ENCODE measurements at regions not wholly inside any gene's neighbourhood (a gene's known extent, or its start where the extent isn't known, plus 50 kb on each side); places are given as distances from the start of the nearest gene placed in this dataset.

DNA sequence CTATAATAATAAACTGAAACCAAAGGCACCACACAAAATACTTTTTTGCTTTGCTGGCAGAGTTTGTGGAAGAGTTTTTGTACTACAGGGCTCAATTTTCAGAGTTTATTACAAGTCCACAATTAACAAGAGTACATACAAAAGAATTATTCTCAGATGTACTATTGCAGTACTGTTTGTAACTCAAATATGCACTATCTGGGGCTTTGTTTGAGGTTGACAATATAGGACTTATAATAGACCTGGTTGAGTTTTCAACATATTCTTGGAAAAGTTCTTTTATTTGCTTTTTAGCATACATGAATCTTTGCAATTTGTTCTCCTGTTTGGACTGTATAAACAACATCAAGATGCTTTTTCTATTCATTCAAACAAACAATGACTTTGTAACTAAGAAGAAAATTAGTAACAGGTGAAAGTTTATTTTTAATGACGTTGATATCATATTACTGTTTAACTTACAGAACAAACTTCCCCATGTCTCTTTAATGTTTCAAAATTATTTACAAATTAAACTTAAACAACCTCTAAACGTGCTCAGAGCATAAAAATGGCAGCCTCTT, 407.4 kb upstream of the PRICKLE1 start:
- no peak for TF ChIP-seq POLR2A (IDR thresholded peaks at IDR 0.05)
- no peak for TF ChIP-seq CTCF (IDR thresholded peaks at IDR 0.05)
- TF ChIP-seq POLR2AphosphoS5 (IDR thresholded peaks at IDR 0.05): no peak
- TF ChIP-seq EP300 (IDR thresholded peaks at IDR 0.05): no peak
